Psoas muscle (tissue), 7 donors: ENCODE measurements at regions not wholly inside any gene's neighbourhood (a gene's known extent, or its start where the extent isn't known, plus 50 kb on each side); places are given as distances from the start of the nearest gene placed in this dataset.

Experiments used
- ATAC-seq, 4 donors: fragments of 200-7000 bp; cut with Tn5 transposase; one replicate each; pipeline ENCODE4 v1.9.1; 2020; ENCODE audit warnings: moderate library complexity in 3 of 4, mild to moderate bottlenecking in 2 of 4
- DNase-seq, 2 donors: peaks; one replicate each; pipeline ENCODE4 v3.0.0-alpha.2; 2020
- H3K27ac ChIP-seq: fragments of 200-600 bp; one replicate; pipeline ENCODE4 v1.8.0; 2022
- H3K27me3 ChIP-seq, 3 donors: fragments of 200-600 bp in 1 of 3; one replicate each; pipeline versions ENCODE4 v1.6.1 to v1.8.0; 2013 to 2022; ENCODE audit warnings: low read length in 2 of 3, mild to moderate bottlenecking in 2 of 3, moderate library complexity in 1 of 3; ENCODE audit not compliant: insufficient read depth in 3 of 3
- H3K36me3 ChIP-seq, 2 donors: fragments of 200-600 bp in 1 of 2; one replicate each; pipeline versions ENCODE4 v1.6.1 to v1.8.0; 2013 to 2022; ENCODE audit warnings: low read depth in 1 of 2, mild to moderate bottlenecking in 1 of 2, moderate library complexity in 1 of 2; ENCODE audit not compliant: insufficient read depth in 1 of 2
- H3K4me1 ChIP-seq: fragments of 200-600 bp; one replicate; pipeline ENCODE4 v1.8.0; 2022
- H3K4me3 ChIP-seq: fragments of 200-600 bp; one replicate; pipeline ENCODE4 v1.8.0; 2022; ENCODE audit warnings: mild to moderate bottlenecking
- H3K9me3 ChIP-seq: fragments of 200-600 bp; one replicate; pipeline ENCODE4 v1.8.0; 2022
- CTCF ChIP-seq: fragments of 200-600 bp; IDR thresholded peaks from one replicate; pipeline ENCODE4 v1.8.0; 2022; ENCODE audit warnings: antibody characterized with exemption
- WGBS, 3 donors: extraction: QIAGEN DNeasy Blood & Tissue Kit; methylation state at CpG; one replicate each; pipeline versions ENCODE4 v1.1.6 to v1.1.7; 2013; 5-methylcytosine and 5-hydroxymethylcytosine counted together
- intact Hi-C, 2 donors: fragments of 100-400 bp; cut with DNase I; formaldehyde crosslinking; loops; one replicate each; pipeline versions ENCODE4 v1.11.0 to v1.14.2; 2022
- donor health status: healthy with polysubstance abuse.
- donor health status: DM: no; HTN: no; CAD: no; lungs with moderate emphysema.
- donor health status: Bipolar disorder and iron deficiency.
- donor health status: healthy.
- donor health status: DM: yes; HTN: yes; CAD: no.
- donor health status: DM: no; HTN: no; CAD: no.
- donor health status: DM: yes; HTN: yes; CAD: no.

- no peaks in the 10 kb centered on the region for H3K9me3 ChIP-seq
- intact Hi-C loops: no loop called here
- ATAC-seq: no peak
- H3K36me3 ChIP-seq: no peaks in the 10 kb centered on the region
- H3K4me1 ChIP-seq: no peaks in the 10 kb centered on the region
- no peak overlapping the region for H3K27ac ChIP-seq
- H3K4me3 ChIP-seq: no peak overlapping the region
- H3K27me3 ChIP-seq: no peaks in the 10 kb centered on the region
- DNase-seq: no peak
- 76 to 80% (median 78%) methylated on average over 1 of the region's 1 CpG for WGBS, 3 donors
- no peak for TF ChIP-seq CTCF
These were observed 1010.8 kb upstream of the CELF4 start for GRCh38 chr18:38576349-38576748.

DNA sequence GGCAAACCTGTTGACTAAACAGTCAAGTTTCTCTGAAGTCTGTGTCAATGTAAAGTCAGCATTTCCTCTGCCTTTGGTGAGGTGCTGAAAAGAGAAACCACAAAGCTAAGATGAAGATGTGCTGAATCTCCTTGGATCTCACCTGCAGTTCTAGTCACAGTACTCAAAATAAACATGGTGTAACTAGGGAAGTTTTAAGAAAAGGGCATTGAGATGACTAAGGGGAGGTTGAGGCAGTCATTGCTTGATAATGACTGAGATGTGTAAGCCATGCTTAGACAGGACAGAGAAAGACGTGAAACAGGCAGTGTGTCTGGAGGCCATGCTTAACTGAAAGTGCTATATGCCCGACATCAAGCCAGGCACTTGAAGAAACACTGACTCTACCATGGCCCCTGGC, 1010.0 kb upstream of the CELF4 start:
- Histone ChIP-seq H3K4me1 (no peaks in the 10 kb centered on the region), H3K27me3 (no peaks in the 10 kb centered on the region), H3K9me3 (no peaks in the 10 kb centered on the region), H3K27ac (no peak overlapping the region), H3K4me3 (no peak overlapping the region), H3K36me3 (no peaks in the 10 kb centered on the region)
- TF ChIP-seq CTCF: no peak
- DNase-seq (no peak), ATAC-seq (no peak)
- 88 to 91% (median 89%) methylated on average over 2 of the region's 2 CpGs for WGBS, 3 donors
- intact Hi-C loops: no loop called here

DNA sequence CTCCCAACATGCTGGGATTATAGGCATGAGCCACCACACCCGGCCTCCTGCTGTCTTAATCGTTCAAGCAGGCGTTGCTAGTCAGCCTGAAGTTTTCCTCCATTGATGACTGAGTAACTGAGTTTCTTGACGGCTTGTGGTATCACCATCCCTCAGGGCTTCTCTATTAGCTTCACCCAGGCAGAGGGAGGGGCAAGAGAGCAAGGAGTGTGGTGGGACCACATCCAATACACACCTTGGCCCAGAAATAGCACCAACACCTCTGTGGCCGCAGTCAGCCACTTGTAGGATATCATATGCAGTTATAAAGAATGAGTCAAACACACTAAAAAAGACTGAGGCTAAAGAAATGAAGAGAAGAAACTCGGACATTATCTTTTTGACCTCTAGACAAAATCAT, 1009.4 kb upstream of the CELF4 start:
- intact Hi-C loops: no loop called here
- WGBS, 3 donors: 83 to 94% (median 88%) methylated on average over 6 of the region's 6 CpGs
- no peaks in the 10 kb centered on the region for H3K36me3 ChIP-seq
- DNase-seq (no peak), ATAC-seq (no peak)
- no peaks in the 10 kb centered on the region for H3K4me1 ChIP-seq
- H3K9me3 ChIP-seq: no peaks in the 10 kb centered on the region
- H3K27ac ChIP-seq: no peak overlapping the region
- no peak overlapping the region for H3K4me3 ChIP-seq
- no peak for TF ChIP-seq CTCF
- H3K27me3 ChIP-seq: no peaks in the 10 kb centered on the region

- DNase-seq: no peak
- ATAC-seq: no peak
- Histone ChIP-seq H3K36me3 (no peaks in the 10 kb centered on the region), H3K27ac (no peak overlapping the region), H3K27me3 (no peaks in the 10 kb centered on the region), H3K9me3 (no peaks in the 10 kb centered on the region), H3K4me1 (no peaks in the 10 kb centered on the region), H3K4me3 (no peak overlapping the region)
- intact Hi-C loops: no loop called here
- no peak for TF ChIP-seq CTCF
- 80 to 89% (median 86%) methylated on average over 6 of the region's 6 CpGs for WGBS, 3 donors
These were observed 1007.0 kb upstream of the CELF4 start for GRCh38 chr18:38572554-38573111.

DNA sequence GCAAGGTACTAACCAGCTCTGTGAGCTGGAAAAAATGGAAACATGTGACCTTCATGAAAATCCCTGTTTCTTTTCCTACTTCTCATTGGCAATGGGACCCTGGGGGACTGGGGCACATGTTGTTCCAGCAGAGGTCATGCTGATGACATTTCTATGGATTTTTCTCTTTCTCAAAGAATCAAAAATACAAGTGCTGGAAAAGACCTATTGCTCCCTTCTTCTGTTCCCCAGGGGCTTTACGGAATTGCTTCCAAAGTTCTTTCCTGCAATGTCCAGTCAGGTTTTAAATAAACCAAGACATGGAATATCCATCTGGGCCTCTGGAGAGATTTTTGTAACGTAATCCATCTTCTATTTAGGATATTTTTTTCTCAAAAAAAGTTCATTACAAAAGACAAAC, 1006.1 kb upstream of the CELF4 start:
- no peaks in the 10 kb centered on the region for H3K9me3 ChIP-seq
- WGBS, 3 donors: 24 to 30% (median 28%) methylated on average over 2 of the region's 2 CpGs
- no peak for TF ChIP-seq CTCF
- no peaks in the 10 kb centered on the region for H3K4me1 ChIP-seq
- H3K4me3 ChIP-seq: no peak overlapping the region
- ATAC-seq (no peak), DNase-seq (no peak)
- intact Hi-C loops: no loop called here
- H3K27me3 ChIP-seq: no peaks in the 10 kb centered on the region
- no peak overlapping the region for H3K27ac ChIP-seq
- H3K36me3 ChIP-seq: no peaks in the 10 kb centered on the region
